HepG2 (cell line): ENCODE measurements at regions not wholly inside any gene's neighbourhood (a gene's known extent, or its start where the extent isn't known, plus 50 kb on each side); places are given as distances from the start of the nearest gene placed in this dataset.

Experiments
- GZF1 ChIP-seq: sonication (generic); formaldehyde crosslinking; IDR thresholded peaks from 2 replicates; pipeline ENCODE4 v1.5.1; 2020; ENCODE audit warnings: mild to moderate bottlenecking, missing genetic modification reagents
- MED13 ChIP-seq: sonication (generic); formaldehyde crosslinking; IDR thresholded peaks from 2 replicates; pipeline ENCODE4 v1.5.0; 2020; ENCODE audit warnings: missing genetic modification reagents
- NONO ChIP-seq, 2 experiments: fragments of 450-650 bp in 1 of 2; sonication (generic) in 1 of 2; formaldehyde crosslinking in 1 of 2; IDR thresholded peaks in 1 of 2; conservative IDR thresholded peaks in 1 of 2; 2 replicates each; pipeline versions ENCODE4 v1.6.1 to v1.8.0; 2017 to 2022; ENCODE audit warnings: mild to moderate bottlenecking in 1 of 2, missing genetic modification reagents in 1 of 2, moderate library complexity in 1 of 2
- PHF8 ChIP-seq: sonication (generic); formaldehyde crosslinking; IDR thresholded peaks from 2 replicates; pipeline ENCODE4 v1.5.0; 2020; ENCODE audit warnings: missing genetic modification reagents
- TAF1 ChIP-seq: sonication (generic); formaldehyde crosslinking; IDR thresholded peaks from 2 replicates; pipeline ENCODE4 v1.4.0; 2020; ENCODE audit warnings: missing genetic modification reagents
- TEAD2 ChIP-seq: sonication (generic); formaldehyde crosslinking; IDR thresholded peaks from 2 replicates; pipeline ENCODE4 v1.9.0; 2021; ENCODE audit warnings: missing genetic modification reagents
- ZNF3 ChIP-seq: IDR thresholded peaks from 2 replicates; pipeline ENCODE4 v1.7.0; 2017; ENCODE audit warnings: inconsistent platforms
- ZNF782 ChIP-seq: sonication (generic); formaldehyde crosslinking; IDR thresholded peaks from 2 replicates; pipeline ENCODE4 v1.4.0; 2020; ENCODE audit warnings: missing genetic modification reagents, mild to moderate bottlenecking, borderline replicate concordance
- ZNF83 ChIP-seq: sonication (generic); formaldehyde crosslinking; IDR thresholded peaks from 2 replicates; pipeline ENCODE4 v1.4.0; 2020; ENCODE audit warnings: missing genetic modification reagents, mild to moderate bottlenecking, borderline replicate concordance
- TF ChIP-seq, protein P1 (sequence below): sonication (generic); formaldehyde crosslinking; IDR thresholded peaks from 2 replicates; pipeline ENCODE4 v1.5.0; 2020; ENCODE audit warnings: mild to moderate bottlenecking, missing genetic modification reagents, moderate library complexity
- TF ChIP-seq, protein P2 (sequence below): sonication (generic); formaldehyde crosslinking; IDR thresholded peaks from 2 replicates; pipeline ENCODE4 v1.4.0; 2020; ENCODE audit warnings: missing genetic modification reagents

DNA sequence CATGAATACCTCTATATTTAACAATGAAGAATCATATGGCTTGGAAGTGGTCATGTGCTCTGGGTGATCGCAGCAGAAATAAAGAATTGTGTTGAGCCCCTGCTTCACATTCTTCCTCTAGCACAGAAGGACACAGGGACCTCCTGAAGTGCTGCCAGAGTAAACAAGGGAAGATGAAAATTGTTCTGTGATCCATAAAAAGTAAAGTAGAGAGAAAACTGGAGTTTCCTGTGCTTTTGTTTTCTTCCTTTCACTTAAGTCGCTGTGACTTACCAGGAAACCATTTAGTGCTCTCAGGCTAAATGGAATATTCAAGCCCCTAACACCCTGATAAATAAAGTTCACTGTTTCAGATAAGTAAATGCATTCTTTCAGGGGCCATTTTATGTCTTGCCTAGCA, 1173.6 kb upstream of the CHAC2 start:
- no peak for TF ChIP-seq PHF8
- TF ChIP-seq, protein P1, sequence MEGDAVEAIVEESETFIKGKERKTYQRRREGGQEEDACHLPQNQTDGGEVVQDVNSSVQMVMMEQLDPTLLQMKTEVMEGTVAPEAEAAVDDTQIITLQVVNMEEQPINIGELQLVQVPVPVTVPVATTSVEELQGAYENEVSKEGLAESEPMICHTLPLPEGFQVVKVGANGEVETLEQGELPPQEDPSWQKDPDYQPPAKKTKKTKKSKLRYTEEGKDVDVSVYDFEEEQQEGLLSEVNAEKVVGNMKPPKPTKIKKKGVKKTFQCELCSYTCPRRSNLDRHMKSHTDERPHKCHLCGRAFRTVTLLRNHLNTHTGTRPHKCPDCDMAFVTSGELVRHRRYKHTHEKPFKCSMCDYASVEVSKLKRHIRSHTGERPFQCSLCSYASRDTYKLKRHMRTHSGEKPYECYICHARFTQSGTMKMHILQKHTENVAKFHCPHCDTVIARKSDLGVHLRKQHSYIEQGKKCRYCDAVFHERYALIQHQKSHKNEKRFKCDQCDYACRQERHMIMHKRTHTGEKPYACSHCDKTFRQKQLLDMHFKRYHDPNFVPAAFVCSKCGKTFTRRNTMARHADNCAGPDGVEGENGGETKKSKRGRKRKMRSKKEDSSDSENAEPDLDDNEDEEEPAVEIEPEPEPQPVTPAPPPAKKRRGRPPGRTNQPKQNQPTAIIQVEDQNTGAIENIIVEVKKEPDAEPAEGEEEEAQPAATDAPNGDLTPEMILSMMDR (CRISPR knock-in tag): no peak
- no peak for TF ChIP-seq TEAD2
- TF ChIP-seq NONO (IDR thresholded peaks at IDR 0.05): no peak
- TF ChIP-seq NONO (CRISPR knock-in tag; conservative IDR thresholded peaks at IDR 0.05): no peak
- TF ChIP-seq ZNF83 (CRISPR knock-in tag): no peak
- TF ChIP-seq TAF1 (CRISPR knock-in tag): no peak
- TF ChIP-seq, protein P2, sequence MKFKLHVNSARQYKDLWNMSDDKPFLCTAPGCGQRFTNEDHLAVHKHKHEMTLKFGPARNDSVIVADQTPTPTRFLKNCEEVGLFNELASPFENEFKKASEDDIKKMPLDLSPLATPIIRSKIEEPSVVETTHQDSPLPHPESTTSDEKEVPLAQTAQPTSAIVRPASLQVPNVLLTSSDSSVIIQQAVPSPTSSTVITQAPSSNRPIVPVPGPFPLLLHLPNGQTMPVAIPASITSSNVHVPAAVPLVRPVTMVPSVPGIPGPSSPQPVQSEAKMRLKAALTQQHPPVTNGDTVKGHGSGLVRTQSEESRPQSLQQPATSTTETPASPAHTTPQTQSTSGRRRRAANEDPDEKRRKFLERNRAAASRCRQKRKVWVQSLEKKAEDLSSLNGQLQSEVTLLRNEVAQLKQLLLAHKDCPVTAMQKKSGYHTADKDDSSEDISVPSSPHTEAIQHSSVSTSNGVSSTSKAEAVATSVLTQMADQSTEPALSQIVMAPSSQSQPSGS: no peak
- no peak for TF ChIP-seq ZNF782 (CRISPR knock-in tag)
- TF ChIP-seq GZF1 (CRISPR knock-in tag): no peak
- no peak for TF ChIP-seq ZNF3
- TF ChIP-seq MED13 (CRISPR knock-in tag): no peak
